ENCODE measurements at regions not wholly inside any gene's neighbourhood (a gene's known extent, or its start where the extent isn't known, plus 50 kb on each side); places are given as distances from the start of the nearest gene placed in this dataset.

DNA sequence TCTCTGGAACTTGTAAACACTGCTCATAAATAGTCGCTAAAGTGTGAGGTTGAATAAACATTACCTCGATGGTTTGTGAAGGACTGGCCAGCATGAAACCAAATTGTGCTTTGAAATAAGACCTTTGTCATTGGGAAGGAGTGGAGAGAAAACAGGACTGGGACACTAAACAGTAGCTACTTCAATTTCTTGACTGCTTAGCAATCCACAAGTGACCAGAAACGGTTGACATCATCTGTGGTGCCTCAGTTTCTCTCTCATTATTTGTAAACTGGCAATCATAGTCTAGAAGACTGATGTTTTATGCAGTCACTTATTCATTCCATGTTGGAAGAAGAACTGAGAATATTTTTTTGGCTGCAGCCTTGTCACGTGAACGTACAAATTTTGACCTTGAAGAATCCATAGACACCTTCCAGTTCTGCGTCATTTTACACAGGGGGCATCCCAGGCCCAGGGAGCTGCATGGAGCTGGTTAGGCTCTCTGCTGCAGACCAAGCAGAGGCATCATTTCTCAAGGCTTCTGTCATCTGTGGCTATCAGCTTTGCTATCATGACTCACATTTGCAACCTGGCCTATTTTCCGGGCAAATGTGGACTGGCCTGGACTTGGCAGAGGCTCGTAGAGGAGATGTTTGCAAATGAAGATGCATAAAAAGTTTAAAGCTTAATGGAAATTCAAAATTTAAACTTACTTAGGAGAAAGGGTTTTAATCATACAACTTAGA is 391.8 kb downstream of the FGF9 start:
- TF ChIP-seq POLR2A (IDR thresholded peaks at IDR 0.05) (no peak), POLR2AphosphoS5 (IDR thresholded peaks at IDR 0.05) (no peak)
- TF ChIP-seq, protein P1, sequence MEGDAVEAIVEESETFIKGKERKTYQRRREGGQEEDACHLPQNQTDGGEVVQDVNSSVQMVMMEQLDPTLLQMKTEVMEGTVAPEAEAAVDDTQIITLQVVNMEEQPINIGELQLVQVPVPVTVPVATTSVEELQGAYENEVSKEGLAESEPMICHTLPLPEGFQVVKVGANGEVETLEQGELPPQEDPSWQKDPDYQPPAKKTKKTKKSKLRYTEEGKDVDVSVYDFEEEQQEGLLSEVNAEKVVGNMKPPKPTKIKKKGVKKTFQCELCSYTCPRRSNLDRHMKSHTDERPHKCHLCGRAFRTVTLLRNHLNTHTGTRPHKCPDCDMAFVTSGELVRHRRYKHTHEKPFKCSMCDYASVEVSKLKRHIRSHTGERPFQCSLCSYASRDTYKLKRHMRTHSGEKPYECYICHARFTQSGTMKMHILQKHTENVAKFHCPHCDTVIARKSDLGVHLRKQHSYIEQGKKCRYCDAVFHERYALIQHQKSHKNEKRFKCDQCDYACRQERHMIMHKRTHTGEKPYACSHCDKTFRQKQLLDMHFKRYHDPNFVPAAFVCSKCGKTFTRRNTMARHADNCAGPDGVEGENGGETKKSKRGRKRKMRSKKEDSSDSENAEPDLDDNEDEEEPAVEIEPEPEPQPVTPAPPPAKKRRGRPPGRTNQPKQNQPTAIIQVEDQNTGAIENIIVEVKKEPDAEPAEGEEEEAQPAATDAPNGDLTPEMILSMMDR (IDR thresholded peaks at IDR 0.05) = no peak
